Hepatocyte (in vitro differentiated cells): ENCODE measurements at regions not wholly inside any gene's neighbourhood (a gene's known extent, or its start where the extent isn't known, plus 50 kb on each side); places are given as distances from the start of the nearest gene placed in this dataset.

Experiments
- DNase-seq: peaks from one replicate; pipeline ENCODE4 v3.0.0-alpha.2; 2016; ENCODE audit warnings: low spot score
- H2AFZ ChIP-seq: fragments of 200-600 bp; sonication (generic); 2 replicates; pipeline ENCODE4 v1.6.0; 2016; ENCODE audit warnings: antibody characterized with exemption, mild to moderate bottlenecking
- H3K27ac ChIP-seq: fragments of 200-600 bp; sonication (generic); 2 replicates; pipeline ENCODE4 v1.5.1; 2016; ENCODE audit warnings: mild to moderate bottlenecking
- H3K27me3 ChIP-seq: fragments of 200-600 bp; sonication (generic); 2 replicates; pipeline ENCODE4 v1.6.1; 2016
- H3K36me3 ChIP-seq: fragments of 200-600 bp; sonication (generic); replicated peaks from 2 replicates; pipeline ENCODE4 v1.5.1; 2016; ENCODE audit warnings: low read depth; ENCODE audit not compliant: insufficient read depth
- H3K4me1 ChIP-seq: fragments of 200-600 bp; sonication (generic); 2 replicates; pipeline ENCODE4 v1.5.1; 2016; ENCODE audit warnings: mild to moderate bottlenecking, moderate library complexity; ENCODE audit not compliant: insufficient read depth
- H3K4me2 ChIP-seq: fragments of 200-600 bp; sonication (generic); 2 replicates; pipeline ENCODE4 v1.6.0; 2016
- H3K4me3 ChIP-seq: fragments of 200-600 bp; sonication (generic); 2 replicates; pipeline ENCODE4 v1.5.1; 2016; ENCODE audit warnings: mild to moderate bottlenecking
- H3K79me2 ChIP-seq: fragments of 200-600 bp; sonication (generic); 2 replicates; pipeline ENCODE4 v1.6.0; 2017; ENCODE audit warnings: mild to moderate bottlenecking
- H3K9me2 ChIP-seq: fragments of 200-600 bp; sonication (generic); replicated peaks from 2 replicates; pipeline ENCODE4 v1.6.0; 2017; ENCODE audit warnings: mild to moderate bottlenecking; ENCODE audit not compliant: insufficient read depth
- H3K9me3 ChIP-seq: fragments of 200-600 bp; sonication (generic); 2 replicates; pipeline ENCODE4 v1.5.1; 2016; ENCODE audit warnings: low read depth, mild to moderate bottlenecking
- H4K20me1 ChIP-seq: fragments of 200-600 bp; sonication (generic); 2 replicates; pipeline ENCODE4 v1.6.0; 2016; ENCODE audit warnings: mild to moderate bottlenecking; ENCODE audit not compliant: insufficient read depth, poor library complexity, severe bottlenecking
- EZH2 ChIP-seq: fragments of 200-600 bp; sonication (generic); IDR thresholded peaks from 2 replicates; pipeline ENCODE4 v1.6.1; 2016; ENCODE audit warnings: antibody characterized with exemption, mild to moderate bottlenecking, borderline replicate concordance
- EZH2phosphoT487 ChIP-seq: fragments of 200-600 bp; sonication (generic); IDR thresholded peaks from one replicate; pipeline ENCODE4 v1.6.1; 2018; ENCODE audit warnings: antibody characterized with exemption, mild to moderate bottlenecking, low read depth, moderate library complexity; ENCODE audit not compliant: unreplicated experiment, severe bottlenecking
- WGBS: methylation state at CpG from one replicate; pipeline ENCODE4 v1.1.6; 2016; ENCODE audit warnings: low lambda C conversion rate; ENCODE audit errors: missing lambda C conversion rate; 5-methylcytosine and 5-hydroxymethylcytosine counted together
- TF ChIP-seq, protein P1 (sequence below): fragments of 200-600 bp; sonication (generic); IDR thresholded peaks from 2 replicates; pipeline ENCODE4 v1.5.1; 2016; ENCODE audit warnings: antibody characterized with exemption, mild to moderate bottlenecking; ENCODE audit not compliant: poor library complexity

DNA sequence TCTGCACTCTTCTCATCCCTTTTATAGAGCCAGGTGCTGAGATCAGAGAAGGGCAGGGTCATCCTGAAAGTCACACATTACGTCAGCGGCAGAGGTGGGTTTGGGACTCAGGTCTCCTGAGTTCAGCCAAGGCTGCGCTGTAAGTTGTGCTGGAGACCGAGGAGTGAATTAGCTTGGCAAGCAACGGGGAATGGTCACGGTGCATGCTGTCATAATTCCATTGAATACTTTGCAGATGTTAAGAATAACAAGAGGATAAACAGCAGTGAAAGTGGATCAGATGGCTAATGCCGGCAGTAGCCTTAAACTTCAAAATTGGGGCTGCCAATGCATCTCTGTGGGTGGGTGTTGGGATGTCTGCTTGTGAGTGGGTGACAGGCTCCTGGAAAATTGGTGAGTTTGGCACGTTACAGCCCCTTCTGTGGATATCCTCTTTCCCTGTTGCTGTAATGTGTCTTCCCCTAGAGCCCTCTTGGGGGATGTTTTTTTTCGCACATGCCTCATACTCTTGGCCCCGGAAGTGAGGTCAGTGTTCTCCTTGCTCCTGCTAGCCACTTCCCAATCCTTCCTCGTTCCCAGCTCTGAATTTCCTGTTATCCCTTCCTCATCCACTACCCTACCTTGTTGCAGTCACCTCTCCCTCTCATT lies 287.1 kb upstream of the SRRM4 start:
- Histone ChIP-seq H3K27ac (no peak overlapping the region), H3K36me3 (no peaks in the 10 kb centered on the region), H3K27me3 (no peaks in the 10 kb centered on the region), H3K4me2 (no peak overlapping the region), H4K20me1 (no peaks in the 10 kb centered on the region), H3K4me3 (no peak overlapping the region), H3K9me3 (no peaks in the 10 kb centered on the region), H3K9me2 (no peaks in the 10 kb centered on the region), H3K79me2 (no peaks in the 10 kb centered on the region), H3K4me1 (no peaks in the 10 kb centered on the region), H2AFZ (no peak overlapping the region)
- TF ChIP-seq, protein P1, sequence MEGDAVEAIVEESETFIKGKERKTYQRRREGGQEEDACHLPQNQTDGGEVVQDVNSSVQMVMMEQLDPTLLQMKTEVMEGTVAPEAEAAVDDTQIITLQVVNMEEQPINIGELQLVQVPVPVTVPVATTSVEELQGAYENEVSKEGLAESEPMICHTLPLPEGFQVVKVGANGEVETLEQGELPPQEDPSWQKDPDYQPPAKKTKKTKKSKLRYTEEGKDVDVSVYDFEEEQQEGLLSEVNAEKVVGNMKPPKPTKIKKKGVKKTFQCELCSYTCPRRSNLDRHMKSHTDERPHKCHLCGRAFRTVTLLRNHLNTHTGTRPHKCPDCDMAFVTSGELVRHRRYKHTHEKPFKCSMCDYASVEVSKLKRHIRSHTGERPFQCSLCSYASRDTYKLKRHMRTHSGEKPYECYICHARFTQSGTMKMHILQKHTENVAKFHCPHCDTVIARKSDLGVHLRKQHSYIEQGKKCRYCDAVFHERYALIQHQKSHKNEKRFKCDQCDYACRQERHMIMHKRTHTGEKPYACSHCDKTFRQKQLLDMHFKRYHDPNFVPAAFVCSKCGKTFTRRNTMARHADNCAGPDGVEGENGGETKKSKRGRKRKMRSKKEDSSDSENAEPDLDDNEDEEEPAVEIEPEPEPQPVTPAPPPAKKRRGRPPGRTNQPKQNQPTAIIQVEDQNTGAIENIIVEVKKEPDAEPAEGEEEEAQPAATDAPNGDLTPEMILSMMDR: no peak
- TF ChIP-seq EZH2phosphoT487: no peak
- no peak for TF ChIP-seq EZH2
- 82% methylated on average over 11 of the region's 11 CpGs for WGBS
- no peak for DNase-seq

DNA sequence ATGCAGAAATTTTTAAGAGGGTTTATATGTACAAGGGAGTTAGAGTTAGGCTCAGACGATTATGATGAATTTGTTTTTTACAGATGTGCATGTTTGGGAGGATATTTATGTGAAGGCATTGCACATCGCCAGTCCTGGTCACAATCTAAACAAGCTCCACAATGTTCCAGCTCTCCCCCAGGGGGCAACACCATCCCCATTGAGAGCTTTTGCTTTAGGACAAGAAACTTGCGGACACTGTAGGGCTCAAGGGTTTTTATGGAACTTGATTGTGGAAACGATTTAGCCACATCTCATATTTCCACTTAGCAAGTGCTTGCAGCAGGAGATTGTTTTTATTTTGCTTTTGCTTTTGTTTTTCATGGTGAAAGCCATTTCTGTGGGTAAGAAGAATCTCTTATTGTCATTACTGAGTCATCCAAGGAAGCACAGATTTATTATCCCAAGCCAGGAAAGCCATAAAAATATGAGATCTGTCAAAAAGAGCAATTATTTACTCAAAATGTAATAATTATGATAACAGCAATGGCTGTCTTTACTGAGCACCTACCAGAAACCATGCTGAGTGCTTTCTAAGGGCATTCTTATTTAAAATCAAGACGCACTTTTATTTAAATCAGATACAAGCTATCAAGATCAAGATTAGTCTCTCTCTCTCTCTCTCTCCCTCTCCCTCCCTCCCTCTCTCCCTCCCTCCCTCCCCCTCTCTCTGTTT lies 276.7 kb upstream of the SRRM4 start:
- Histone ChIP-seq H3K9me2 (no peaks in the 10 kb centered on the region), H3K4me1 (no peaks in the 10 kb centered on the region), H3K79me2 (no peaks in the 10 kb centered on the region), H3K9me3 (no peaks in the 10 kb centered on the region), H3K4me2 (no peak overlapping the region), H3K36me3 (no peaks in the 10 kb centered on the region), H2AFZ (no peak overlapping the region), H3K4me3 (no peak overlapping the region), H3K27me3 (no peaks in the 10 kb centered on the region), H3K27ac (no peak overlapping the region), H4K20me1 (no peaks in the 10 kb centered on the region)
- TF ChIP-seq, protein P1: no peak
- no peak for TF ChIP-seq EZH2
- TF ChIP-seq EZH2phosphoT487: no peak
- no peak for DNase-seq
- 62% methylated on average over 5 of the region's 5 CpGs for WGBS

DNA sequence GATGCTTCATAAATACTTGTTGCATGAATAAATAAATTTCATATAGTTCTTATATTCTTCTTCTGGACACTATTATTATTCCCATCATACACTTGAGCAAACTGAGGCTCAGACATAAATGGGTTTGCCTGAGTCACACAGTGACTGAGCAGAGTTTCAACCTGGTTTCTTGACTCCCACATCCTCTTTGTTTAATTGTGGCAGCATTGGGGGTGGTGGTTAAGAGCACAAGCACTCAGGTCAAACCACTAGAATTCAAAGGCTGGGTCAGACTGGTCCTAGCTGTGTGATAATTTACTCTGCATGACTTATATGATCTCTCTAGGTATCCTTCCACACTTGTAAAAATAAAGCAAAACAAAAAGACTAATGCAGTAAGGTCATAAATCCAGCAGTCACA lies 274.9 kb upstream of the SRRM4 start:
- Histone ChIP-seq H3K36me3 (no peaks in the 10 kb centered on the region), H3K4me1 (no peaks in the 10 kb centered on the region), H3K79me2 (no peaks in the 10 kb centered on the region), H2AFZ (no peak overlapping the region), H3K27me3 (no peaks in the 10 kb centered on the region), H3K4me2 (no peak overlapping the region), H3K4me3 (no peak overlapping the region), H3K9me2 (no peaks in the 10 kb centered on the region), H3K9me3 (no peaks in the 10 kb centered on the region), H4K20me1 (no peaks in the 10 kb centered on the region), H3K27ac (no peak overlapping the region)
- no peak for DNase-seq
- TF ChIP-seq, protein P1: no peak
- TF ChIP-seq EZH2phosphoT487: no peak
- TF ChIP-seq EZH2: no peak
